Fibroblast of lung (primary cell): ENCODE measurements at regions not wholly inside any gene's neighbourhood (a gene's known extent, or its start where the extent isn't known, plus 50 kb on each side); places are given as distances from the start of the nearest gene placed in this dataset.

Experiments
- EZH2 ChIP-seq: IDR thresholded peaks from 2 replicates; pipeline ENCODE4 v1.5.1; 2012; ENCODE audit warnings: low read length, control low read depth, mild to moderate bottlenecking; ENCODE audit errors: missing control alignments
- TF ChIP-seq, protein P1 (sequence below), 2 donors: IDR thresholded peaks in 1 of 2; conservative IDR thresholded peaks in 1 of 2; 1 replicate in 1 of 2; 2 replicates in 1 of 2; pipeline ENCODE4 v1.5.1; 2011 to 2012; ENCODE audit warnings: low read length in 2 of 2, control low read depth in 1 of 2, inconsistent platforms in 1 of 2, low read depth in 1 of 2, mild to moderate bottlenecking in 1 of 2

DNA sequence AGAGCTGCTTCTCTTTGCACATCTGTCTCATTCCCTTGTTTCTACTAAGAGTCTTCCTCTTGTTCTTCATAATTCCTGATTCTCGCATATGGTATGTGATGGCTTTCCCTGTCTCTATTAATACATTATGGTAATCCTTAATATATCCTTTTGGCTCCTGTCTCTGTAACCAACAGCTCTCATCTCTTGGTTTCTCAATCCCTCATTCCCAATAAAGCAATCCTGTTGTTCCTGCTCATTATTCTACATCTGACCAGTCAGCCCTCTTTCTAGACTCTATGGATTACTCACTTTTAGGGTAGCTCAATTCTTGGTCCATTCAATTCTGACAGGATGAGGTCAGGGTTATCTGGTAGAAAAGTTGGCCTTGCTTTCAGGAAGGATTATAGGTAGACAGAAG, 349.9 kb downstream of the LRIG3 start:
- TF ChIP-seq, protein P1, sequence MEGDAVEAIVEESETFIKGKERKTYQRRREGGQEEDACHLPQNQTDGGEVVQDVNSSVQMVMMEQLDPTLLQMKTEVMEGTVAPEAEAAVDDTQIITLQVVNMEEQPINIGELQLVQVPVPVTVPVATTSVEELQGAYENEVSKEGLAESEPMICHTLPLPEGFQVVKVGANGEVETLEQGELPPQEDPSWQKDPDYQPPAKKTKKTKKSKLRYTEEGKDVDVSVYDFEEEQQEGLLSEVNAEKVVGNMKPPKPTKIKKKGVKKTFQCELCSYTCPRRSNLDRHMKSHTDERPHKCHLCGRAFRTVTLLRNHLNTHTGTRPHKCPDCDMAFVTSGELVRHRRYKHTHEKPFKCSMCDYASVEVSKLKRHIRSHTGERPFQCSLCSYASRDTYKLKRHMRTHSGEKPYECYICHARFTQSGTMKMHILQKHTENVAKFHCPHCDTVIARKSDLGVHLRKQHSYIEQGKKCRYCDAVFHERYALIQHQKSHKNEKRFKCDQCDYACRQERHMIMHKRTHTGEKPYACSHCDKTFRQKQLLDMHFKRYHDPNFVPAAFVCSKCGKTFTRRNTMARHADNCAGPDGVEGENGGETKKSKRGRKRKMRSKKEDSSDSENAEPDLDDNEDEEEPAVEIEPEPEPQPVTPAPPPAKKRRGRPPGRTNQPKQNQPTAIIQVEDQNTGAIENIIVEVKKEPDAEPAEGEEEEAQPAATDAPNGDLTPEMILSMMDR (conservative IDR thresholded peaks at IDR 0.05 in 1 of 2, IDR thresholded peaks at IDR 0.05 in 1 of 2; ENCODE audit: low read depth in 1 of 2, low read length in 2 of 2) = no peak
- TF ChIP-seq EZH2 = no peak
